Thyroid gland (tissue), 4 donors: ENCODE measurements at regions not wholly inside any gene's neighbourhood (a gene's known extent, or its start where the extent isn't known, plus 50 kb on each side); places are given as distances from the start of the nearest gene placed in this dataset.

ENCODE experiments used
- CTCF ChIP-seq, 6 experiments: fragments of 200-600 bp in 3 of 6; fragments of 450-650 bp in 3 of 6; sonication (generic) in 3 of 6; IDR thresholded peaks; one replicate each; pipeline ENCODE4 v1.5.1; 2016 to 2019; ENCODE audit warnings: antibody characterized with exemption in 6 of 6, mild to moderate bottlenecking in 2 of 6, inconsistent platforms in 1 of 6, moderate library complexity in 1 of 6
- POLR2A ChIP-seq, 2 donors: fragments of 450-650 bp; IDR thresholded peaks; one replicate each; pipeline ENCODE4 v1.6.1; 2017; ENCODE audit warnings: antibody characterized with exemption in 2 of 2, mild to moderate bottlenecking in 2 of 2, moderate library complexity in 1 of 2

DNA sequence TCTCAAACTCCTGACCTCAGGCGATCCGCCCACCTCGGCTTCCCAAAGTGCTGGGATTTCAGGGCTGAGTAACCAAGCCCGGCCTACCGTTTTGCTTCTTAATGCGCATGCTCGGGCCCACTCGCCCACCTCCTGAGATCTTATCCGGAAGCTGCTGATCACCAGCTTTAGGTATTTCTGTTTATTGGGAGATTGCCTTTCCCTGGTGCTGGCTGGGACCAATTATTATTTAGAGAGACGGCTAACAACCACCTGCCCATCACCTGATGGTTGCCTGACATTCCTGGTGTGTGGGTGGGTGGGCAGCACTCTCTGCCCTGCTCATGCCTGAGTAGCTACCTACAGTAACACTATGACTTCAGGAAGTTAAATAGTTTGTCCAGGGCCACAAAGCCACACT is 56.3 kb upstream of the ZNF532 start:
- TF ChIP-seq CTCF (IDR thresholded peaks at IDR 0.05) (no peak), POLR2A (IDR thresholded peaks at IDR 0.05) (no peak)
